Left cardiac atrium (tissue), 4 donors: ENCODE measurements at regions not wholly inside any gene's neighbourhood (a gene's known extent, or its start where the extent isn't known, plus 50 kb on each side); places are given as distances from the start of the nearest gene placed in this dataset.

Experiments
- ATAC-seq, 2 donors: fragments of 200-7000 bp; cut with Tn5 transposase; one replicate each; pipeline ENCODE4 v1.9.1; 2020; ENCODE audit warnings: mild to moderate bottlenecking in 2 of 2, moderate library complexity in 2 of 2
- DNase-seq: peaks from one replicate; pipeline ENCODE4 v3.0.0-alpha.2; 2020
- intact Hi-C, 2 donors: fragments of 100-400 bp; cut with DNase I; formaldehyde crosslinking; loops; one replicate each; pipeline versions ENCODE4 v1.14.1 to v1.15.1; 2022 to 2023
- donor health status: DM: no; HTN: yes; CAD: no.
- donor health status: DM: no; HTN: yes; CAD: no; lungs with severe emphysema.
- donor health status: DM: yes; HTN: yes; CAD: no.
- donor health status: Dilated cardiomyopathy.

DNA sequence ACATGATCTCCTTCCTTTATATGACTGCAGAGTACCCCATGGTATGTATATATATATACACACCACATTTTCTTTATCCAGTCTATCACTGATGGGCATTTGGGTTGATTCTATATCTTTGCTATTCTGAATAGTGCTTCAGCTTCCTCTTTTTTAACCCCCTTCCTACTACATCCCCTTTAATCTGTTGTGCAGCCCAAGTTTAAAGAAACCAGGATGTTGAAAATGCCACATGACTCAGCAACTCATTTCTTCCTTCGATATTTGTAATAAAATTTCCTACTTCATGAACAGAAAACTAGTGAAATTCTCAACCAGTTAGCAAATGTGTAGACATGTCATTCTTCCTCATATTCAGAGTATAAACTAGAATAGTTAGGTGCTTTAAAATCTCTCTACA, 1245.7 kb upstream of the SORCS1 start:
- DNase-seq (no peak), ATAC-seq (no peak)
- intact Hi-C loops: no loop called here

DNA sequence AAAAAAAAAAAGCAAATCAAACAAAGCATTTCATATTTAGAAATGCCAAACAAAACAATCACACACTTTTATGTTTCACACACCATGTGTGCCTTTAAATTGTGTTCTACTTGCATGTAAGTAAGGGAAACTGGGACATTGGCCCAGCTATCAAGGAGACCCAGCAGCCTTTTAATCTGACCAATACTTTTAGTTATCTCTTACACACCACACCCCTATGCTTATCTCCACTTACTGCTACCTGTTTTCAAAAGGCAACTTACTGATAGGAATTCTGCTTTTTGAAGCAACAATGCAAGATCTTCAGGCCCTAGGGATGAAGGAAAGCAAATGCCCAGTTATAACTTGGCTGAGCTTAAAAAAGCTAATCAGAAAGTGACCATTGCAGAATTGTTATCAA, 1244.8 kb upstream of the SORCS1 start:
- ATAC-seq: no peak
- intact Hi-C loops: no loop called here
- DNase-seq: no peak

DNA sequence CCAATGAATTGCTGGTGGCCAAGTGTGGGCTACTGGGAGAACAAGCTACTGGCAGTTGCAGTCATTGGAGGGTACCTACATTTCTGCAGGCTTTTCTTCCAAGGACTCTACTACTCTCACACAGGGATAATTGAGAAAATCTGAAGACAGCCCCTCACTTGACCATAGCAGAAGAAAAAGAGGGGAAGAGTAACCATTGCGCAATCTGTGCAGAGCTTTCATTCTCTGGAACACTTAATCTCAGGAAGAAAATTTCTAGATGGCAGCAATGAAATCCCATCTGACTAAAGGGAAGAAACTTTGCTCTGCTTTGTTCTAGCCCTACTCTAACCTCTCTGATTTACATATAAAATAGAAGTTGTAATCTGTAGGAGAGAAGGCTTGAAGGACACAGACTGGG, 1239.6 kb upstream of the SORCS1 start:
- DNase-seq (no peak), ATAC-seq (no peak)

DNA sequence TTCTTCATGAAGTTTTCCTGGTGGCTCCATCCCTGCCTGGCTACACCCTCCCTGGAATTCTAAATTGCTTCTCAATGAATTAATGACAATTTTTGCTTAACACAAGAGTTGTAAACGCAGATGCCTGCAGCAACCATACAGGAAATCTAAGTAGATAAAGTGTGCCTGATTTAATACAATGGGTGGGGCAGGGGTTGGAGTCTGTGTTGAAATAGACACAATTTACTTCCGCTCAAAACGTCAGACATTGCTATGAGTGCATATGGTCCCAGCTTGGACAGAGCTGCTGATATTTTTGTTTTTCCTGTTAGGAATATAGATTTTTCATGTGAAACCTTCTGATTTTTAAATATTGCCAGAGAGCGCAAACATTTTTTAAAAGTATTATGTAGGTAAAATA, 1235.0 kb upstream of the SORCS1 start:
- intact Hi-C loops: no loop called here
- DNase-seq (no peak), ATAC-seq (no peak)

More for the DNA sequence above, 1239.6 kb upstream of the SORCS1 start:
- intact Hi-C loops: no loop called here

DNA sequence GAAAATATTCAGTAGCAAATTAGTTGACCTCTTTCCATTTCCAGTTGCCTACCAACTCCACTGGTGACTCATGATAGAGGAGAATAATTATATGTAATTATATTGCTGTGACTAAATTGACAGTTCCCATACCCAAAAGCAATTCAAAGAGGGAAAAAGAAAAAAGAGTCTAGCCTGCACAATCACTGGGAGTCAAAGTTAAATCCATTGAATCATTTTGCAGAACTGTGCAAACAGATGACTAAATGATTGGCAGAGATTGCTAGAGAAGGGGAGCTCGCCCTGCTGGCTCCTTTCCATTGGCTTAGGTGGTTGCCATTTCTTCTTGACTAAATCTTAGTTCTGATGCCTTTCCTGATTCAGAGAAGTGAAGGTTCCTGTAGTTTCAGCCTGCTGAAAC, 1228.6 kb upstream of the SORCS1 start:
- DNase-seq (no peak), ATAC-seq (no peak)
- intact Hi-C loops: no loop called here

DNA sequence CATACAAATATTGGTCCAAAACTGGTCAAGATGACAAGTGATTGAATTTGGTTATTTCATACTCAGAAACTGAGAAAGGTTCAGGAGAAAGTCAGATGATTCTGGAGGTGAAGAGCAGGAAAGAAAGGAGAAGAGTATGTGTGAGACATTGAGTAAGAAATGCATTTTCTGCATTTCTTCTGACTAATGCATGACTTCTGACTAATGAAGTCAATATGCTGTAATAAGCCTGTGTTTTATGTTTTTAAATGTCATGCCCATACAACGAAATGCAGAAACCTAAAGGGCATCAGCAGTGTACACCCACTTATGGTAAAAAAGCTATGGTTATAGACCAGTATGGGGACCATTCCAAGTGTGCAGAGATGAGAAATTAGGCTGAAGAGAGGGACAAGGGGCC, 1227.8 kb upstream of the SORCS1 start:
- intact Hi-C loops: no loop called here
- ATAC-seq (no peak), DNase-seq (no peak)

DNA sequence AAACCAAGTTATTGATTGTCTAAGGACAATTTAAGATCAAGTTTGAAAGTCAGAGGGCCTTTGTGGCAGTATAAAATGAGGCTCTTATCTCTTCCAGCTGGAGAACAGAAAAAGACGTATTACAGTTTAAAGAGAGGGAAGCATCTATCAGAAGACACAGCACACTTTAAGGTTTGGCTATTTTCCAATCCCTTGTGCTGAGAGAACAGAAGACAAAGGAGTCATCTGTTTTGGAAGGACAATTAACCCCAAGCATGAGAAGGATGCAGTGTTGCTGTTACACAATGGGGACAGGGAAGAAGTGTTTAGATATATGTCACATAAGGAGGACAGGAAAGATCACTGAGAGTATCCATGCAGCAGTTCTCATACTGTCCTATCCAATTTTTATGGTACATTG, 1224.2 kb upstream of the SORCS1 start:
- no peak for ATAC-seq
- no peak for DNase-seq
- intact Hi-C loops: no loop called here

DNA sequence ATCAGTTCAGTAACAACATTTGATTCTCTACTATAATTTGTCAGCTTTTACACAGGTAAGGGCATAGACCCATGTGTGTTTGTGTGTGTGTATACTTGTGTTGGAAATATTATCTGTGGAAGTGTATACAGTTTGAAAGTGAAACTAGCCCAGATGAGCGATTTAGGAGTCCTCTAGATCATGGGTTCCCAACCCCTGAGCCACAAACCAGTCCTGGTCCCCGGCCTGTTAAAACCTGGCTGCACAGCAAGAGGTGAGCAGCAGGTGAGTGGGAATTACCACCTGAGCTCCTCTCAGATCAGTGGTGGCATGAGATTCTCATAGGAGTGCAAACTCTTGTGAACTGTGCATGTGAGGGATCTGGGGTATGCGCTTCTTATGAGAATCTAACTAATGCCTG, 1221.5 kb upstream of the SORCS1 start:
- intact Hi-C loops: no loop called here
- ATAC-seq: no peak
- DNase-seq: no peak

DNA sequence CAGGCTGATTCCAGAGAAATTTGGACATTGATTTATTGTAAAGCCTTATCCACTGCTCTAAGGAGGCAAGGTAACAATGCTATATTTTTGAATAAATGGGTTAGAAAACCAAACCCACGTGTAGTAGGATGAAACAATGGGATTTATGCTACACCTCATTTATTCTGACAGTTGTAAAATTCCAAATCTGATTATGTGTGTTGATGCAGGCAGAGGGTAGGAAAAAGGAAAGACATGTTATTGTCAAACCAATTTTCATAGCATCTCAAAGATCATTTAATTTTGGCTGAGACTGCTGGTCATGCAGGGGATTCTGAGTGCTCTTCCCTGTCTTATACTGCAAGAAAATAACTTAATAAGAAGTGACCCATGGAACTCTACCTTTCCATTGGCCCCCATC, 1219.9 kb upstream of the SORCS1 start:
- intact Hi-C loops: no loop called here
- no peak for ATAC-seq
- no peak for DNase-seq

DNA sequence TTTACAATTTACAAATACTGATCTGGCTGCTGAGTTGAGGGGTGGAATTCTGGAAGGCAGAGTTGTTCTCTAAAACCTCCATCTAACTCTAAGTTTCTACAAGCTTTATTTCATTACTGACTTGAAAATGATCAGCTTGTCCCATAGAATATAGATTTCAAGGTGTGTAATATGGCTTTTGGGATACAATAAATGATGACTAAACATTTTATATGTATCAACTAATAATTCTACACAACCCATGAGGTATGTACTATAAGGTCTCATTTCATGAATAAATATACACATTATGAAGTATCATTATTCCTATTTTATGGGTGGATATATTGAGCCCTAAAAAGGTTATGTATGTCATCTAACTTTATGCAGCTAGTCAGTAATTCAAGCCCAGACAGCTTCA, 1214.3 kb upstream of the SORCS1 start:
- ATAC-seq (no peak), DNase-seq (no peak)
- intact Hi-C loops: no loop called here

DNA sequence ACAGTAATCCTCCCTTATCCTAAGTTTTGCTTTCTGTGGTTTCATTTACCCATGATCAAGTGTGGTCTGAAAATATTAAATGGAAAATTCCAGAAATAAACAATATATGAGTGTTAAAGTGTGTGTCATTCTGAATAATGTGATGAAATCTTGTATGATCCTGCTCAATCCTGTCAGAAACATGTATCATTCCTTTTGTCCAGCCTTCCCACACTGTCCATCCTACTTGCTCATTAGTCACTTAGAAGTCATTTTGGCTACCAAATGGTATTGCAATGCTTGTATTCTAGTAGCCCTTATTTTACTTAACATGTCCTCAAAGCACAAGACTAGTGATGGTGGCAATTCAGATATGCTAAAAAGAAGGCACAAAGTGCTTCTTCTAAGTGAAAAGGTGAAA, 1211.2 kb upstream of the SORCS1 start:
- DNase-seq (no peak), ATAC-seq (no peak)
- intact Hi-C loops: no loop called here

DNA sequence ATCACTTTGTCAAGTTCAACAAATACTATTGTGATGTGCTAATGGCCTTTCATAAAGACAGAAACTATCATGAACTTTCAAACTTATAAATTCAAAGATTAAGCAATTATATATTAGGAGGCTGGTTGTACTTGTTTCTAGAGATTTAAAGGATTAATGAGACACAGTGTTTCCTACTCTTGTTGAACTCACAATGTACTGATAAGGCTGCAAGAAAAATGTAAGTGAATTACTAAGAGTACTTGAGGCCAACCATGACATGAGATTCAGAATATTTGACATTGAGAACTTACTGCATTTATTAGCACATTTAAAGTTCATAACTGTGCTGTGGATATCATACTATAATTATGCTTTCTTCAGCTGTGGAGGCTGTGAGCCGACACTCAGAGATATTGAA, 1210.5 kb upstream of the SORCS1 start:
- DNase-seq: no peak
- intact Hi-C loops: no loop called here
- no peak for ATAC-seq

DNA sequence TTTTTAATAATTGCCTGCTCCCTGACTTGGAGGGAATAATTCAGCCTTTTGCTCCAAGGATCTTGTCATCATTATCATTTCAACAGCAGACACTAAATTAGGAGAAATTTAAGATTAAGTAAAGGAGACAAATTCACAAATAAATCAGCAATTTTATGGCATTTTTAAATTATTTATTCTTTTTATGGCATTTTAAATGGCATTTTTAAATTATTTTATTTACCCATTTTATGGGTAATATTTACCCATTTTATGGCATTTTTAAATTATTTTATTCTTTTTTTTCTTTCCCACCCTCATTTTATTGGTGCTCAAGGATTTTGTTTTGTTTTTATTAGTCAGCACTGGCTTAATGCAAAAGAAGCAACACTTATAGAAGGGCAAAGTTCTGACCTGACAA, 1201.0 kb upstream of the SORCS1 start:
- ATAC-seq: no peak
- DNase-seq: no peak
- intact Hi-C loops: no loop called here

DNA sequence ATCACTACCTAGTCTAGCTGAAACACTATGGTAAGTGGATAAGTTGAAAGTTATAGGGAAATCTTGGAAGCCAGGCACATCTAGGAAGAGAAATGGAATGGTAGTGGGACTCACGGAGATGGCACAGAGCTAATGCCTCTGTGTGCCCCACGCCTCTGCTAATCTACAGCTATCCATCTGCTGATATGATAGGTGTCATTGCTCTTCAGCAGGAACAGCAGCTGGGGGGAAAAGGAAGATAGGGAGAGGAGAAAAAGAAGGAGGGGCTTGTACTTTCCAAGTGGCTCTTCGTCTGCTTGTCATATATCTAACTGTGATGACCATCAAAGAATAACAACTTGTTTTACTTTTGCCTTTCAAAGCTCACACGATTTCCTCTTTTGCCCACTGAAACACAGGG, 1199.1 kb upstream of the SORCS1 start:
- intact Hi-C loops: no loop called here
- DNase-seq (no peak), ATAC-seq (no peak)

DNA sequence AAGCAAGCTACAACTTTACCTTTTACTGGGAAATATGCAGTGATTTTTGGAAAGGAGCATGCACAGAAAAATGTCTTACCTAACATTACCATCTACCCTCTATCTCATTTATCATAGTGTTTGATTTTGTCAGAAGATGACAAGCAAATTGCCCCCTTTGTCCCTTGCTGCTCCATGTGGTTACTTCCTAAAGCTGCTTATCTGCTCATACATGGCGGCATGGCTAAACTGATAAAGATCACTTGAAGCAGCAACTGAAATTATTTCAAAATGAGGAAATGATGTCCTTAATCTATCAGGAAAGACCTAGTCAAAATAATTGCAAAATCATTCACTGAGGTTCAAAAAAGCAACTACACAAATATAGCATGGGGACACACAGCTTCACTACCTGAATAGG, 1198.5 kb upstream of the SORCS1 start:
- DNase-seq: no peak
- intact Hi-C loops: no loop called here
- no peak for ATAC-seq

DNA sequence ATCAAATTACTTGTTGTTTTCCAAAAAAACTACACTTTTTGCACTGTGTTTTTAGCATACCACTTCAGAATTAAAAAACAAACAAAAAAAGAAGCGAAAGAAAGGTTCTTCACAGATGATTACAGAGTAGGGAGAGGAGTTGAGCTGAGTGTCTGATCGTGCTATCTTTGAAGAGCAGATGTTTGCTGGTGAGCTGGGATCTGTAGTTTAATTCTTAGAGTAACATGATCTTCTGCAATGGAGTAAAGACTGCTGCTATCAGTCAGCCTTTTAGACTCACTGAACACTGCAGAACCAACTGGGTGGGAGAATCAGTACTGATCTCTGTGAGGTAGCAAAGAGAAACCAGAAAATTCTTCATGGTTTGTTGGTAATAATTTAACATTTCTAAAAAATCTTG, 1197.8 kb upstream of the SORCS1 start:
- intact Hi-C loops: no loop called here

DNA sequence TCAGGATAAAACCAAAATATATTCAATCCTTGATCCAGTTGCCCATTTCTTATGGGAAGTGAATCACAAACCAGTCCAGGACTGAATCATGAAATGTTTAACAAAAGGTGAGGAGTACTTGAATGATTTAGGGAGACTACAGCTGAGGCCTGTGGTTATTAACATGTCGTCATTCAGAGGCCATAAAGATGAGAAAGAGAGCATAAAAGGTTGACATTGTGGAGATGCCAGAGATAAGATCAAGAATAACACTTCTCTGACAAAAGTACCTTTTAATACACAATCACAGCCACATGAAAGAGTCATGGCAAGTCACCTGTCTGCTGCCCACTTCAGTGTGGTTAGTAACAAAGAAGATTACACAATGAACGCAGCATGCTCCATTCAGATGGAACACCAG, 1195.7 kb upstream of the SORCS1 start:
- DNase-seq (no peak), ATAC-seq (no peak)
- intact Hi-C loops: no loop called here

More for the DNA sequence above, 1197.8 kb upstream of the SORCS1 start:
- no peak for DNase-seq
- ATAC-seq: no peak

DNA sequence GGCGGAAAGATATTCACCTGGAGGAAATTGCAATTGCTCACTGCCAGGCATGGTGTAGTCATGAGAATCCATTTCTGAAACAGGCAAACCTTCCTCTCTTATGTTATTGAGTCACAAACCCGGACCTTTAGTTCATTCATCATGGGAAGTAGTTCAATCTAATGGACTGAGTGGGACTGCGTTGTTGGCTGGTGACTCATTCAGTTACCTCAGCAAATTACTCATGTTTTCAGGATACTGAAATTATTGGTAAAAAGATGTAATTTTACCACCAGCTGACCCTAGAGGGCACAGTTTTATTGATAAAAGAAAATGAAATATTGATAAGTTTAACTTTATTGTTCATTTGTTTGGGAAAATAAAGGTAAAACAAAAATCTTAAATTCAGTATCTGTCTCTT, 1194.4 kb upstream of the SORCS1 start:
- DNase-seq (no peak), ATAC-seq (peak in 1 of 2 donors; percentile 73)
- intact Hi-C loops: no loop called here

DNA sequence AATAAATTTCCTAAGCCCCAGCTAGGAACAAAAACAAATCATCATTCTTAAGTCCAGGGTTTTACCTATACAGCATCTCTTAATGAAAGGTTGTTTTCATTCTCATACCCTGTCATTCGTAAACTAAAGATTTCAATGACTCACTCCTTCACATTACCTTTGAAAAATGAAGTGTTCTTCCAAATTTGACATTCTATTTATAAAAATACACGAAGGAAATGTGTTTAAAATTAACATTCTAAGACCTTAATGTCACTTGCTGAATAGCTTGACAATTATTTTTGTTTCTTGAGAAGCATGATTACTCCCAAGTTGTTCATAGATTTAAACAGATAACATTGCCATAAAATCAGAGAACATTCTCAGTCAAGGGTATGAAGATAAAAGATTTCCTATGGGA, 1188.3 kb upstream of the SORCS1 start:
- no peak for ATAC-seq
- no peak for DNase-seq
- intact Hi-C loops: no loop called here

DNA sequence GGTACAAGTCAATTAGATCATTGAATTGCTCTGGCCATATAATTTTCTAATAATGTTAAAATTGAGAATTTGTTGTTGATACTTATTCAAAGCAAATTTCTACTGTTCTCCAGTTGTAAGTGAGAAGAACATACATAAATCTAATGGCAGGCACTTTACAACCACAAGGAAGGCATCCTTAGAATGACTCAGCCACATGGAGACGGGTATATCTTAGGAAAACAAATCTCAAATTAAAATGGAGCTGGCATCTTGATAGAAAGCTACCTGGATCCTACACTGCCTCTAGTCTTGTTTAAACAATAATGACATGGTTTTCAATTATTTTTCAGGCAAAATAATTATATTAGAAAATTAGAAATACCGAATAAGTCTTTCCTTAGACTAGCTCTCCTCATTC, 1183.7 kb upstream of the SORCS1 start:
- no peak for ATAC-seq
- intact Hi-C loops: no loop called here
- no peak for DNase-seq

DNA sequence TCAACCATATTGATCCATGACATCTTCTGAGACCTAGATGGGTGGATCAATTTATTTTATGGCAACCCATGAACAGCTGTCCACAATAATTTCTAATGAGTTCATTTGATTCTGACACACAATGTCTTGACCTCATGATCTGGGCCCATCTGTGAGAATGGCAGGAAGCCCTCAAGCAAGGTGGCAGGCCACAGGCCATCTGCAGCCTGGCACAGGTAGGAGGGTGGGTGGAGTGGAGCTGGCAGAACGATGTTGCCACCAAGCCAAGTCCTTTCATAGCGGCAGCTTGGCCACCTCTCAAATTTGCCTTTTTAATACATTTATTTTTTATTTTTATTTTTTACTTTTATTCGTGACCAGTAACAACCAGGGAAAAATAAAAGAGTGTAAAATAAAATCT, 1181.6 kb upstream of the SORCS1 start:
- DNase-seq (no peak), ATAC-seq (no peak)
- intact Hi-C loops: no loop called here

DNA sequence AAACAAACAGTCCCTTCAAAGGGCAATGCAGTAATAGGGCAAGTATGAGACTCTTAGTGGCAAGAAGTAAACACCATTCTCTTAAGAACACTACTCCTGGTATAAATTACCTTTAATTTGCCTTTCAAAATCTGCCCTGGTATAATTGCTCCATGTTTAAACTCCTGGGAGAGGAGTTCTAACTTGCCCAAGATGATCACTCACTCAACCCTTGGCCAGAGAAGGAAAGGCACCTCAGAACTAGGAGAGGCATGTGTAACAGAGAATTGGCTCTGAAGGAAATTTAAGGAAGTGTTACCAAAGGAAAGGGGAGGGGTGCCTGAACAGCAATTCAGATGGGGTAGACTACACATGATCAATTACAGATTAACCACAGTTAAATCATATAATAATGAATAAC, 1173.6 kb upstream of the SORCS1 start:
- intact Hi-C loops: no loop called here
- no peak for ATAC-seq
- no peak for DNase-seq

DNA sequence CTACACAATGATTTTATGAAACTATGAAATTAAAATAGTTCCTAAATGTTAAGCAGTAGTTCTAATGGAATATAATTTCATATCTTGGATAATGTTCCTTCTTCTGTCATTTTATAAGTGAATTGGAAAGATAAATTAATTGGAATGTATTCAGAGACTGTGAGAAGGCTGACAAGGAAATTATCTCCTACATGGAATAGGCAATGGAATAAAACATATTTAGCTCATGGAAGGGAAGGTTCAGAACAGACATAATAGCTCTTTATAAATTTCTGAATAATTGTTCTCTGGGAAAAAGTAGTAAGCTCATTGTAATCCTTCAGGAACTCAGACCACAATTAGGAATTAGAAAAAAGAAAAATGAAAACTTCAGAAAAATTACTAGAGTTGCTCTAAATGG, 1172.3 kb upstream of the SORCS1 start:
- intact Hi-C loops: no loop called here
- no peak for DNase-seq
- ATAC-seq: no peak
